ENCODE measurements at regions not wholly inside any gene's neighbourhood (a gene's known extent, or its start where the extent isn't known, plus 50 kb on each side); places are given as distances from the start of the nearest gene placed in this dataset.

- ChIA-PET CTCF (no interaction called here), POLR2A (no interaction called here)
- no peak overlapping the region for H3K27ac Mint-ChIP-seq
- no peak for DNase-seq
- no peak overlapping the region for H3K4me3 Mint-ChIP-seq
- no peaks in the 10 kb centered on the region for H3K4me1 Mint-ChIP-seq
- H3K36me3 Mint-ChIP-seq (ENCODE audit: low read depth): no peaks in the 10 kb centered on the region
- peaks cover 5% of the 10 kb centered on the region for H3K9me3 Mint-ChIP-seq
- H3K27me3 Mint-ChIP-seq: no peaks in the 10 kb centered on the region
Observed at GRCh38 chr3:89586256-89586655, 478.8 kb downstream of the EPHA3 start.

DNA sequence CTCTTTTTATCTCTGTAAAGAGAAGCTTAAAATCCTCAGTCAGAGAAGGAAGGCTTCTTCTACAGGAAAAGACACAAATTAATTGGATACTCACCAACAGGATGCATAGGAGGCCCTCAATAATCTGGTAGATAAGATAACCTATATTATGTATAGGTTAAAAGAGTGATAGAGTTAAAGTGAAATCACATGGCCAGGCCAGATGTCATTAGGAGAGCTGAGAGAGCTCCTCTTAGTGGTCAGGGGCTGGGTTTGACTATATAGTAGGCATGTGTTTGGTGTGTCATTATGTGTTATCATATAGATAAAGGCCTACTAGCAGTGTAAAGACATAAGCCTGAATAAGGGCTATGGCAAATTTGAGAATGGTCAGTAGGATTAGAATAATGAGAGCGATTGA, 479.3 kb downstream of the EPHA3 start:
- ChIA-PET POLR2A (no interaction called here), CTCF (no interaction called here)
- Mint-ChIP-seq H3K36me3 (ENCODE audit: low read depth) (no peaks in the 10 kb centered on the region), H3K9me3 (peaks cover 5% of the 10 kb centered on the region), H3K4me1 (no peaks in the 10 kb centered on the region), H3K27me3 (no peaks in the 10 kb centered on the region), H3K4me3 (no peak overlapping the region), H3K27ac (no peak overlapping the region)
- no peak for DNase-seq

- no peaks in the 10 kb centered on the region for H3K27me3 Mint-ChIP-seq
- ChIA-PET CTCF (no interaction called here), POLR2A (no interaction called here)
- no peaks in the 10 kb centered on the region for H3K36me3 Mint-ChIP-seq (ENCODE audit: low read depth)
- no peaks in the 10 kb centered on the region for H3K4me1 Mint-ChIP-seq
- H3K27ac Mint-ChIP-seq: no peak overlapping the region
- H3K4me3 Mint-ChIP-seq: no peak overlapping the region
- DNase-seq: no peak
- H3K9me3 Mint-ChIP-seq: peaks cover 6% of the 10 kb centered on the region
Observed at GRCh38 chr3:89606151-89606550, 498.7 kb downstream of the EPHA3 start.

GRCh38 chr3:89612027-89612426, 504.6 kb downstream of the EPHA3 start:
- no peak overlapping the region for H3K4me3 Mint-ChIP-seq
- DNase-seq: no peak
- ChIA-PET POLR2A (no interaction called here), CTCF (no interaction called here)
- no peaks in the 10 kb centered on the region for H3K36me3 Mint-ChIP-seq (ENCODE audit: low read depth)
- peaks cover 8% of the 10 kb centered on the region for H3K9me3 Mint-ChIP-seq
- no peaks in the 10 kb centered on the region for H3K4me1 Mint-ChIP-seq
- no peak overlapping the region for H3K27ac Mint-ChIP-seq
- no peaks in the 10 kb centered on the region for H3K27me3 Mint-ChIP-seq

DNA sequence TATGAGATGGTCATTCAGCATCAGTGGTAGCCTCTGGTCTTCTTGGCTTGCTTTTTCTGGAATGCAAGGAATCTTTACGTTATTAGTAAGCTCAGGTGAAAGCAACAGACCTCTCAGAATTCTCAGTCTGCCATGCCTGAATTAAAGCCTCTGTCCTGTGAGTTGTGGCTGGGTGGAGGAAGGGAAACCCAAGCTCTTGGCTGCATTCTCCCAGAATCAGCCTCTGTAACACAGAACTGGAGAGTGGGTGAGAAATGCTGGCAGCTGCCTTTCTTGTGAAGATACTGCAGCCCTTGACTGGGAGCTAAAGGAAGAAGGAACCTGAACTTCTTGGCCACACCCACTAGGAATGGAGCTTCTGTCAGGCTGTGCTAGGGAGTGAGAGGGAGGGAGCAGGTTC, 505.8 kb downstream of the EPHA3 start:
- H3K27me3 Mint-ChIP-seq: no peaks in the 10 kb centered on the region
- ChIA-PET POLR2A (no interaction called here), CTCF (no interaction called here)
- H3K4me3 Mint-ChIP-seq: no peak overlapping the region
- no peaks in the 10 kb centered on the region for H3K4me1 Mint-ChIP-seq
- DNase-seq: no peak
- H3K27ac Mint-ChIP-seq: no peak overlapping the region
- peaks cover 8% of the 10 kb centered on the region for H3K9me3 Mint-ChIP-seq
- H3K36me3 Mint-ChIP-seq (ENCODE audit: low read depth): no peaks in the 10 kb centered on the region

GRCh38 chr3:89617706-89618105, 510.3 kb downstream of the EPHA3 start:
- Mint-ChIP-seq H3K4me1 (no peaks in the 10 kb centered on the region), H3K9me3 (peaks cover 5% of the 10 kb centered on the region), H3K4me3 (no peak overlapping the region), H3K27me3 (no peaks in the 10 kb centered on the region), H3K36me3 (ENCODE audit: low read depth) (no peaks in the 10 kb centered on the region), H3K27ac (no peak overlapping the region)
- POLR2A ChIA-PET: no interaction called here
- no peak for DNase-seq
- CTCF ChIA-PET: no interaction called here

DNA sequence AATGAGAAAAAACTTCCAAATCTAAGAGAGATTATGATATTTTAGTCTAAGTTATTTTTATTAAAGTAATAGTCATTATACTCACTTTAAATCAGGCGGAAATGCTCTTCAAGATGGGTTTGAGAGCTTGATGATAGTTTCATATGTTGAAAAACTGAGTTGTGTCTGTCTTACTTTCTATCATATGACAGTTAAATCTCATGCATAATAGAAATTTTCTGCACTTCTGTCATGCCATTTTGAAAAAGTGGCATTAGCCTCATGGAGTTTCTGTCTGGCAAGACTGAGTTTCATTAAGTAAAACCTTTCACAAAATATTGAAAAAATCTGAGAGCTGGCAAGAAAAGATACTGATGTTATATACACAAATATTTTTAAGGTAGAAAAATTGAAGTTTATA, 511.8 kb downstream of the EPHA3 start:
- no peaks in the 10 kb centered on the region for H3K36me3 Mint-ChIP-seq (ENCODE audit: low read depth)
- no peak overlapping the region for H3K27ac Mint-ChIP-seq
- no peaks in the 10 kb centered on the region for H3K4me1 Mint-ChIP-seq
- H3K9me3 Mint-ChIP-seq: peaks cover 1% of the 10 kb centered on the region
- no peak overlapping the region for H3K4me3 Mint-ChIP-seq
- H3K27me3 Mint-ChIP-seq: no peaks in the 10 kb centered on the region
- ChIA-PET CTCF (no interaction called here), POLR2A (no interaction called here)
- DNase-seq: no peak

- CTCF ChIA-PET: no interaction called here
- H3K9me3 Mint-ChIP-seq: no peaks in the 10 kb centered on the region
- no peak for DNase-seq
- H3K27ac Mint-ChIP-seq: no peak overlapping the region
- H3K4me3 Mint-ChIP-seq: no peak overlapping the region
- no peaks in the 10 kb centered on the region for H3K27me3 Mint-ChIP-seq
- H3K4me1 Mint-ChIP-seq: no peaks in the 10 kb centered on the region
- POLR2A ChIA-PET: no interaction called here
- no peaks in the 10 kb centered on the region for H3K36me3 Mint-ChIP-seq (ENCODE audit: low read depth)
Observed at GRCh38 chr3:89622063-89622700, 514.8 kb downstream of the EPHA3 start.

DNA sequence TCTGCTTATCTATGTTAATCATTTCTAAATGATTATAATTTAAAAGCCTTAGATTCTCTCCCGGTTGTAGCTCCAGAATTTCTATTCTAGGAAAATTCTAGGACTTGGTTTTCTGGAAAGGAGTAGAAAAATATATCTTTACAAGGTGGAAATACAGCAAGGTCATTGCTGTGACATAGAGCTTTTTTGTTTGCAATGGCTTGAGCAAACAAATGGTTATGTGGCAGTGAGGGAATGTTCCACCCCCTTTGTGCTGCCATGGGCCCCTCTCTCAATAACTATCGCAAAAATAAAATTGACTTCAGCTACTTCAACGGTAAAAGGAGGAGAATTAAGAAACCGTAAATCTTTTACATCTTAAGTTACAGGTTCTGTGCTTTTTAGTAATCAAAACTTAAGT, 517.1 kb downstream of the EPHA3 start:
- Mint-ChIP-seq H3K36me3 (ENCODE audit: low read depth) (no peaks in the 10 kb centered on the region), H3K4me1 (no peaks in the 10 kb centered on the region), H3K27me3 (no peaks in the 10 kb centered on the region), H3K4me3 (no peak overlapping the region), H3K9me3 (no peaks in the 10 kb centered on the region), H3K27ac (no peak overlapping the region)
- no peak for DNase-seq
- ChIA-PET POLR2A (no interaction called here), CTCF (no interaction called here)

DNA sequence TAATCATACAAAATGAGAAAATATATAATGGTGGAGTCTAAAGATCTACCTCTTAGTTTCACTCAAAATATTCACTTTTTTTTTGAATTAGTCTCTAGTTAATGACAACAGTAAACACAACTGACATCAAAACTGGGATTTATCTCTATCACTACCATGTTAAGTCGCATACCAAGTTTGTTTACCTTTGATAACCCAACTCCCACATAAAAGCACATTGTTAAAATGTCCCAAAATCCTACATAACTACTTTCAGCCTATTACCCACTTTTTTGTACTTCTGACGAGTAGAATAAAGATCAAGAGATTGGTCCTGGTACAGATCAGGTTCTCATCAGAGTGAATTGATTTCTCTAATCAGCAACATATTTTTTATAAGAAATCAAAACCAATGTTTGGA, 518.5 kb downstream of the EPHA3 start:
- Mint-ChIP-seq H3K4me3 (no peak overlapping the region), H3K9me3 (peaks cover 9% of the 10 kb centered on the region), H3K4me1 (no peaks in the 10 kb centered on the region), H3K27me3 (no peaks in the 10 kb centered on the region), H3K36me3 (ENCODE audit: low read depth) (no peaks in the 10 kb centered on the region), H3K27ac (no peak overlapping the region)
- CTCF ChIA-PET: no interaction called here
- no peak for DNase-seq
- POLR2A ChIA-PET: no interaction called here

GRCh38 chr3:89628856-89629670, 521.6 kb downstream of the EPHA3 start:
- peaks cover 13% of the 10 kb centered on the region for H3K9me3 Mint-ChIP-seq
- no peaks in the 10 kb centered on the region for H3K27me3 Mint-ChIP-seq
- CTCF ChIA-PET: interaction anchor here (1.5 kb wide), 1 partner anchor 15 kb away, joined by 4 read pairs; no protein-coding TSS in a partner anchor

GRCh38 chr3:89635137-89635536, 527.7 kb downstream of the EPHA3 start:
- ChIA-PET CTCF (no interaction called here), POLR2A (no interaction called here)
- no peak overlapping the region for H3K4me3 Mint-ChIP-seq
- DNase-seq: no peak
- H3K4me1 Mint-ChIP-seq: no peaks in the 10 kb centered on the region
- H3K36me3 Mint-ChIP-seq (ENCODE audit: low read depth): no peaks in the 10 kb centered on the region
- no peaks in the 10 kb centered on the region for H3K27me3 Mint-ChIP-seq
- no peak overlapping the region for H3K27ac Mint-ChIP-seq
- peaks cover 10% of the 10 kb centered on the region for H3K9me3 Mint-ChIP-seq

More at GRCh38 chr3:89628856-89629670, 521.6 kb downstream of the EPHA3 start:
- POLR2A ChIA-PET: no interaction called here
- DNase-seq: no peak
- Mint-ChIP-seq H3K27ac (no peak overlapping the region), H3K4me3 (no peak overlapping the region), H3K36me3 (ENCODE audit: low read depth) (no peaks in the 10 kb centered on the region), H3K4me1 (no peaks in the 10 kb centered on the region)

- Mint-ChIP-seq H3K4me1 (no peaks in the 10 kb centered on the region), H3K9me3 (peaks cover 3% of the 10 kb centered on the region), H3K27me3 (no peaks in the 10 kb centered on the region), H3K4me3 (no peak overlapping the region), H3K36me3 (ENCODE audit: low read depth) (no peaks in the 10 kb centered on the region), H3K27ac (no peak overlapping the region)
- ChIA-PET POLR2A (no interaction called here), CTCF (no interaction called here)
- DNase-seq: no peak
Observed at GRCh38 chr3:89644716-89645115, 537.3 kb downstream of the EPHA3 start.

- H3K27me3 Mint-ChIP-seq: no peaks in the 10 kb centered on the region
- POLR2A ChIA-PET: no interaction called here
- H3K9me3 Mint-ChIP-seq: peaks cover 11% of the 10 kb centered on the region
- H3K4me3 Mint-ChIP-seq: no peak overlapping the region
- DNase-seq: no peak
- no peaks in the 10 kb centered on the region for H3K4me1 Mint-ChIP-seq
- CTCF ChIA-PET: no interaction called here
- no peak overlapping the region for H3K27ac Mint-ChIP-seq
- H3K36me3 Mint-ChIP-seq (ENCODE audit: low read depth): no peaks in the 10 kb centered on the region
Observed at GRCh38 chr3:89649431-89649830, 542.0 kb downstream of the EPHA3 start.
